ENCODE measurements at regions not wholly inside any gene's neighbourhood (a gene's known extent, or its start where the extent isn't known, plus 50 kb on each side); places are given as distances from the start of the nearest gene placed in this dataset.

GRCh38 chr19:31511696-31512095 is 162.5 kb upstream of the TSHZ3 start:
- TF ChIP-seq, protein P1, sequence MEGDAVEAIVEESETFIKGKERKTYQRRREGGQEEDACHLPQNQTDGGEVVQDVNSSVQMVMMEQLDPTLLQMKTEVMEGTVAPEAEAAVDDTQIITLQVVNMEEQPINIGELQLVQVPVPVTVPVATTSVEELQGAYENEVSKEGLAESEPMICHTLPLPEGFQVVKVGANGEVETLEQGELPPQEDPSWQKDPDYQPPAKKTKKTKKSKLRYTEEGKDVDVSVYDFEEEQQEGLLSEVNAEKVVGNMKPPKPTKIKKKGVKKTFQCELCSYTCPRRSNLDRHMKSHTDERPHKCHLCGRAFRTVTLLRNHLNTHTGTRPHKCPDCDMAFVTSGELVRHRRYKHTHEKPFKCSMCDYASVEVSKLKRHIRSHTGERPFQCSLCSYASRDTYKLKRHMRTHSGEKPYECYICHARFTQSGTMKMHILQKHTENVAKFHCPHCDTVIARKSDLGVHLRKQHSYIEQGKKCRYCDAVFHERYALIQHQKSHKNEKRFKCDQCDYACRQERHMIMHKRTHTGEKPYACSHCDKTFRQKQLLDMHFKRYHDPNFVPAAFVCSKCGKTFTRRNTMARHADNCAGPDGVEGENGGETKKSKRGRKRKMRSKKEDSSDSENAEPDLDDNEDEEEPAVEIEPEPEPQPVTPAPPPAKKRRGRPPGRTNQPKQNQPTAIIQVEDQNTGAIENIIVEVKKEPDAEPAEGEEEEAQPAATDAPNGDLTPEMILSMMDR (conservative IDR thresholded peaks at IDR 0.05): no peak
- no peak overlapping the region for H3K27ac ChIP-seq

DNA sequence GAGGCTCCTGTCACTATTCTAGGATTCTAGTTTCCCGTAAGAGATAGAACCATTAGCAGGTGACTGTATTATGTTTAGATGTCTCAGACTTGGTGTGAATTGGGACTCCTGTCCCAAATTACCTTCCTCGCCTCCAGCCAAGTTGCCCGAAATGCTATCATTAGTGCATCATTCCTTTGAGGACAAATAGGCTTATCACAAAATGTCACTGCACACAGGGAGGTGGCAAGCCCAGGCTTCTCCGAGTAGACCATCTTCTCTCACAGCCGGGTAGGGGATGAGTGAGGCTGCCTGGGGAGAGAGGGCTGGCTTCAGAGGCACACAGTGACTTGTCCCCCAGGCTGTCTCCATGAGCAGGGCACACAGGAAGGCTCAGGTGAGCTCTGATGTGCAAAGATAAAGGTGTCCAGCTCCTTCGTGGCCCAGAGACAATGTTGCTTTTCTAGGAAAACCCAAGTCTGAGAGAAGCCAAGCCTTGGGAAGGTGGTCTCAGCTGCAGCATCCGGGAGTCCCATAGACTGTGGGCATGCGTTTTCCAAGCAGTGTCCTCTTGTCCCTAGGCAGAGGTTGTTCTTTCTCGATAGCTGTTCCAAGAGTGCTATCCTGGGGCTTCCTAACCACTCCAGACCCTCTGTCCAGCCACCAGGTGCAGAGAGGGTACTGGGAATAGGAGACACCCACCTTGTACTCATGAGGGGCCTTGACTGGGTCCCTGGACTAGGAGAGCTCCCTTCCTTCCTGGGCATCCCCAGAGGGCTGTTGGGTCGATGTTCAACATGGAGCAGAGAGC is 163.1 kb upstream of the TSHZ3 start:
- TF ChIP-seq, protein P1 (conservative IDR thresholded peaks at IDR 0.05): no peak
- no peak overlapping the region for H3K27ac ChIP-seq

GRCh38 chr19:31513841-31514240 is 164.6 kb upstream of the TSHZ3 start:
- no peak overlapping the region for H3K27ac ChIP-seq
- TF ChIP-seq, protein P1 (conservative IDR thresholded peaks at IDR 0.05): no peak

DNA sequence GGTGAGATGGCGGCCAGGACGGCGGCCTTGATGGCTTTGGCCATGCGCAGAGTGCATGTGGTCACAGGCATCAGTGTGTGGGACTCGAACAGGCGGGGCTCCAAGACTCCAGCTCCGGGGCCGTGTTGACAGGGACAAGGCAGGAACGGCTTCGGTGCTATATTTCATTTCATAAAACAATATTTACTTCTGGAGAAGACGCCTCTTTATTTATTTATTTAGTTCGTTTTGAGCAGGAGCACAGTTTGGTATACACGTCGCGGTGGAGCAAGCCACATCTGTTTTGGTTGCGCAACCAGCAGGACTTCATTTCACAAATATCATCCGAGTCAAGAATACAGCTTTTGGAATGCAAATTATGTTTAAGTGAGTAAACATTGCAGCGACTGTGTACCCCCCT is 166.7 kb upstream of the TSHZ3 start:
- TF ChIP-seq, protein P1 (conservative IDR thresholded peaks at IDR 0.05): no peak

GRCh38 chr19:31516756-31517155 is 167.5 kb upstream of the TSHZ3 start:
- TF ChIP-seq, protein P1 (conservative IDR thresholded peaks at IDR 0.05): no peak
- no peak overlapping the region for H3K27ac ChIP-seq

More for the DNA sequence above, 166.7 kb upstream of the TSHZ3 start:
- no peak overlapping the region for H3K27ac ChIP-seq

DNA sequence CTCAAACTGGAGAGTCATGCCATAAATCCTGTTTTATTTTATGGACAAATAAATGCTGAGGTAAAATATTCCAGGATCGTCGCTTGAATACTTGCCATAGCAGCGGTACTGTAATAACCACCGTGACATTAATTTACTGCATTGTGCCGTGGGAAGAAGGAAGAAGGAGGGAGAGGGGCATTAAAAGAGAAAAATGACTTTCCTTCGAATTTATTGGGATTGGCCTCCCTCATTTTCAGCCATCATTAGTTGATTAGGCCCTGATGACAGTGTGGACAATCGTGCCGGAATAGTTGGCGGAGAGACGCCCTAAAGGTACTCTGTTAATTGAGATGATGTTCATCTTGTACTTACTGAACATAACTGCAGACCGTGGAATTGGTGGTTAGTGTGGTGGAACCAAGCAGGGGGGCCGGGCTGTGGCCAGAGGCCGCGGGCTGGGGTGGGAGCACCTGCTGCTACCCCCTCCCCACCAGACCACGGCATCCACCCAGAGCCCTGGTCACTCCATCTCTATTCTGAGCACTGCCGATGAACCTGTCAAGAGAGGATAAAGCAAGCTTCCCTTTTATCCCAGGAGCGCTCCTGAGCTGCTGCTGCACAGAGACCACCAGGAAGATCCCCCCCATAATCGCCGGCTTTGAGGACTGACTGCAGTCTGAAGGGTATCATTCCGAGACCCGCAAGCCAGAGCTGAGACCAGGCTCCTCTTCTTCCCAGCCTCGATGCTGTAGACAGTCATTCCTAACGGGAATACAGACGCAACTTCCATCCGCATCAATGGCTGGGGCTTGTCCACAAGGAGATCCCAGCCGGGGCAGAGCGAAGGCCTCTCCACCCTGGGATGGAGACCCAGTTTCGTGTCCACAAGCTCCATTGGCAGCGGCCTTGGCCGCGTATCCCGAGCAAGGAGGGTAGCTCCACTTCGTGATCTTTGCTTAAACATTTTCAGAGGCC is 168.3 kb upstream of the TSHZ3 start:
- H3K27ac ChIP-seq: no peak overlapping the region
- TF ChIP-seq, protein P1 (conservative IDR thresholded peaks at IDR 0.05): no peak
